ENCODE measurements at regions not wholly inside any gene's neighbourhood (a gene's known extent, or its start where the extent isn't known, plus 50 kb on each side); places are given as distances from the start of the nearest gene placed in this dataset.

GRCh38 chr6:14995966-14996602 lies 249.8 kb upstream of the JARID2 start:
- Histone ChIP-seq H3K4me1 (peaks cover under 1% of the 10 kb centered on the region), H3K9me3 (no peaks in the 10 kb centered on the region), H3K27me3 (ENCODE audit: insufficient read depth in 3 of 3, low read length in 2 of 3) (no peaks in the 10 kb centered on the region), H3K4me3 (no peak overlapping the region), H3K27ac (no peak overlapping the region), H3K36me3 (ENCODE audit: insufficient read depth in 1 of 2, low read depth in 1 of 2) (no peaks in the 10 kb centered on the region)
- 95 to 97% (median 97%) methylated on average over 12 of the region's 12 CpGs for WGBS, 3 donors
- no peak for TF ChIP-seq CTCF (IDR thresholded peaks at IDR 0.05)
- no peak for DNase-seq
- intact Hi-C loops (cut with DNase I), result no loop called here
- ATAC-seq, result no peak

GRCh38 chr6:14996892-14997291 lies 249.0 kb upstream of the JARID2 start:
- ATAC-seq, result no peak

GRCh38 chr6:14997507-14997906 lies 248.4 kb upstream of the JARID2 start:
- intact Hi-C loops (cut with DNase I), result no loop called here
- WGBS, 3 donors, result 88 to 94% (median 94%) methylated on average over 1 of the region's 1 CpG
- H3K9me3 ChIP-seq, result no peaks in the 10 kb centered on the region
- ATAC-seq, result no peak
- no peak for TF ChIP-seq CTCF (IDR thresholded peaks at IDR 0.05)
- H3K27ac ChIP-seq, result no peak overlapping the region
- no peaks in the 10 kb centered on the region for H3K27me3 ChIP-seq (ENCODE audit: insufficient read depth in 3 of 3, low read length in 2 of 3)
- DNase-seq, result no peak
- H3K4me3 ChIP-seq, result no peak overlapping the region
- peaks cover 10% of the 10 kb centered on the region for H3K4me1 ChIP-seq
- H3K36me3 ChIP-seq (ENCODE audit: insufficient read depth in 1 of 2, low read depth in 1 of 2), result no peaks in the 10 kb centered on the region

More at GRCh38 chr6:14996892-14997291, 249.0 kb upstream of the JARID2 start:
- intact Hi-C loops (cut with DNase I), result no loop called here
- no peak overlapping the region for H3K4me3 ChIP-seq
- no peaks in the 10 kb centered on the region for H3K9me3 ChIP-seq
- 67 to 75% (median 70%) methylated on average over 4 of the region's 4 CpGs for WGBS, 3 donors
- H3K27ac ChIP-seq, result no peak overlapping the region
- no peak for DNase-seq
- H3K4me1 ChIP-seq, result peaks cover 7% of the 10 kb centered on the region
- TF ChIP-seq CTCF (IDR thresholded peaks at IDR 0.05), result no peak
- H3K27me3 ChIP-seq (ENCODE audit: insufficient read depth in 3 of 3, low read length in 2 of 3), result no peaks in the 10 kb centered on the region
- H3K36me3 ChIP-seq (ENCODE audit: insufficient read depth in 1 of 2, low read depth in 1 of 2), result no peaks in the 10 kb centered on the region

- Histone ChIP-seq H3K4me3 (no peak overlapping the region), H3K27me3 (ENCODE audit: insufficient read depth in 3 of 3, low read length in 2 of 3) (no peaks in the 10 kb centered on the region), H3K4me1 (peaks cover 10% of the 10 kb centered on the region), H3K27ac (no peak overlapping the region), H3K36me3 (ENCODE audit: insufficient read depth in 1 of 2, low read depth in 1 of 2) (no peaks in the 10 kb centered on the region), H3K9me3 (no peaks in the 10 kb centered on the region)
- TF ChIP-seq CTCF (IDR thresholded peaks at IDR 0.05), result no peak
- 81 to 84% (median 83%) methylated on average over 5 of the region's 5 CpGs for WGBS, 3 donors
- DNase-seq (no peak), ATAC-seq (no peak)
- intact Hi-C loops (cut with DNase I), result no loop called here
These were observed 246.8 kb upstream of the JARID2 start for GRCh38 chr6:14999106-14999505.

GRCh38 chr6:15001326-15001910 lies 244.5 kb upstream of the JARID2 start:
- Histone ChIP-seq H3K27ac (no peak overlapping the region), H3K4me1 (peaks cover 10% of the 10 kb centered on the region), H3K27me3 (ENCODE audit: insufficient read depth in 3 of 3, low read length in 2 of 3) (no peaks in the 10 kb centered on the region), H3K36me3 (ENCODE audit: insufficient read depth in 1 of 2, low read depth in 1 of 2) (no peaks in the 10 kb centered on the region), H3K9me3 (no peaks in the 10 kb centered on the region), H3K4me3 (no peak overlapping the region)
- intact Hi-C loops (cut with DNase I), result no loop called here
- DNase-seq (no peak), ATAC-seq (no peak)
- no peak for TF ChIP-seq CTCF (IDR thresholded peaks at IDR 0.05)
- WGBS, 3 donors, result 38 to 50% (median 38%) methylated on average over 5 of the region's 5 CpGs
